Prostate gland (tissue), 2 donors: ENCODE measurements at regions not wholly inside any gene's neighbourhood (a gene's known extent, or its start where the extent isn't known, plus 50 kb on each side); places are given as distances from the start of the nearest gene placed in this dataset.

Experiments
- CTCF ChIP-seq, 4 experiments: fragments of 200-600 bp in 2 of 4; fragments of 450-650 bp in 2 of 4; sonication (generic) in 2 of 4; IDR thresholded peaks; 1 replicate in 3 of 4; 2 replicates in 1 of 4; pipeline ENCODE4 v1.5.1; 2016 to 2019; ENCODE audit warnings: antibody characterized with exemption in 4 of 4, mild to moderate bottlenecking in 2 of 4, moderate library complexity in 2 of 4
- POLR2A ChIP-seq: fragments of 450-650 bp; IDR thresholded peaks from one replicate; pipeline ENCODE4 v1.6.1; 2016; ENCODE audit warnings: antibody characterized with exemption, mild to moderate bottlenecking

- TF ChIP-seq CTCF (IDR thresholded peaks at IDR 0.05) (no peak), POLR2A (no peak)
Measured at GRCh38 chr11:8323161-8323935, 59.7 kb upstream of the LMO1 start.
